ENCODE measurements at regions not wholly inside any gene's neighbourhood (a gene's known extent, or its start where the extent isn't known, plus 50 kb on each side); places are given as distances from the start of the nearest gene placed in this dataset.

DNA sequence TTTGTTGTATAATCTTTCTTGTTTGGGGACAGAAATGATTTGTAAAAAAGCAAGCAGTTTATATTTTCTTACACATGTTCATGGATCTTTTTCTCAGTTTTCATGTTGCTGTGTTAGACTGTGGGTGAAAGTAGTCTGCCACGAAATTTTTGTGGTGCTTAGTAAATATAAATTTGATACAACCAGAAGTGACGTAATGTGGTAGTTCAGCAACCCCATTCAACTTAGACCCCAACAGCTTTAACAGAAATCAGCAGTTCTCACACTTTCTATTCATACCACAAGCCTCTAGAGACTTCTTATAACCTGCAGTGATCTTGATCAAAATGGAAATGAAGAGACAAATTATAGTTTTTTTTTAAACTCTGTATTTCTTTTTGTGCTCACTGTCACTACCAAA, 120.2 kb upstream of the IGSF10 start:
- Histone ChIP-seq H3K9me3 (ENCODE audit: control insufficient read depth in 2 of 2, insufficient read depth in 1 of 2, low read length in 1 of 2) (no peaks in the 10 kb centered on the region), H3K27ac (ENCODE audit: low read depth in 1 of 2, low read length in 1 of 2) (no peak overlapping the region), H3K4me3 (ENCODE audit: low read length in 2 of 2) (no peak overlapping the region), H3K36me3 (ENCODE audit: control insufficient read depth in 2 of 2, insufficient read depth in 2 of 2, low read length in 1 of 2) (no peaks in the 10 kb centered on the region), H3K4me1 (ENCODE audit: control insufficient read depth in 2 of 2, insufficient read depth in 2 of 2, low read length in 2 of 2) (no peaks in the 10 kb centered on the region), H3K27me3 (ENCODE audit: control insufficient read depth in 2 of 2, insufficient read depth in 1 of 2, low read length in 1 of 2) (no peaks in the 10 kb centered on the region)
- DNase-seq (ENCODE audit: low read depth in 6 of 9, low spot score in 9 of 9), result no peak
- 75% methylated on average over 2 of the region's 2 CpGs for WGBS

DNA sequence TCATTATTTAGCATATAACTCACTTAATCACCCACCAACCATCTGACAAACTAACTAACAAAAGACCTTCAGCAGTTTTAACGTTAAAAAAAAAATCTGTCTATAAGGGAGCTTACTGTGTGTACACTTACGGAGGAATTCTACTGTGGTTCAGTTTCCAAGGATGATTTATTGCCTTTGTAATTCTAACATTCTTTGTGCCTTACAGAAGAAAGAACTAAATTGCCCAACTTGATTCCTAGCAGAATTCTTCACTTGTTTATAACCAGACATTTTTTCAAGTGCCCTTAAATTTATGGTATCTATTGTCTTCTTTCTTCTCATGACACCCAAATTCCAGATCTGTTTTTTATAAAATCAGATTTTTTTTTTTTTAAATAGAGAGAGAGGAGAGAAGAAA, 119.7 kb upstream of the IGSF10 start:
- Histone ChIP-seq H3K36me3 (ENCODE audit: control insufficient read depth in 2 of 2, insufficient read depth in 2 of 2, low read length in 1 of 2) (no peaks in the 10 kb centered on the region), H3K9me3 (ENCODE audit: control insufficient read depth in 2 of 2, insufficient read depth in 1 of 2, low read length in 1 of 2) (no peaks in the 10 kb centered on the region), H3K4me1 (ENCODE audit: control insufficient read depth in 2 of 2, insufficient read depth in 2 of 2, low read length in 2 of 2) (no peaks in the 10 kb centered on the region), H3K27ac (ENCODE audit: low read depth in 1 of 2, low read length in 1 of 2) (no peak overlapping the region), H3K4me3 (ENCODE audit: low read length in 2 of 2) (no peak overlapping the region), H3K27me3 (ENCODE audit: control insufficient read depth in 2 of 2, insufficient read depth in 1 of 2, low read length in 1 of 2) (no peaks in the 10 kb centered on the region)
- WGBS, result 47% methylated on average over 2 of the region's 2 CpGs
- DNase-seq (ENCODE audit: low read depth in 6 of 9, low spot score in 9 of 9), result no peak

DNA sequence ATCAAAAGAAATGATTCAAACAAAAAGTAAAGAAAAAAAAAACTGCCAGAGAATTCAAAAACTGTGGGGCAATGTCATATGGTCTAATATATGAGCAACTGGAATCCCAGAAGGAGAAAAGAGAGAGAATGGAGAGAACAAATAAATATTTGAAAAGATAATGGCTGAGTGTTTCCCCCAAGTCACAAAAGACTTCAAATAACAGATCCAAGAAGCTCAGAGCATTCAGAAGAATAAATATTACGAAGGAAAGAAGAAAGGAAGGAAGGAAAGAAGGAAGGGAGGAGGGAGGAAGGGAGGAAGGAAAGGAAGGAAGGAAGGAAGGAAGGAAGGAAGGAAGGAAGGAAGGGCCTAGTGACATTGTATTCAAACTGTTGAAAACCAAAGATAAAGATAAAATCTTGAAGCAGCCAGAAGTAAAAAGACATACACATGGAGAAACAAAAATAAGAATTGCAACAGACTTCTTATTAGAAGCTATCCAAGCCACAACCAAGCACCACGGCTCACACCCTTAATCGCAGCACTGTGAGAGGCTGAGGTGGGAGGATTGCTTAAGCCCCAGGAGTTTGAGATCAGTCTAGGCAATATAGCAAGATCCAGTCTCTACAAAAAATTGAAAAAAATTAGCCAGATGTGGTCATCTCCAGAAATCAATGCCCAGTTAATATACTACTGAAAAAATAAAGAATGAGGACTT, 118.9 kb upstream of the IGSF10 start:
- Histone ChIP-seq H3K4me1 (ENCODE audit: control insufficient read depth in 2 of 2, insufficient read depth in 2 of 2, low read length in 2 of 2) (no peaks in the 10 kb centered on the region), H3K4me3 (ENCODE audit: low read length in 2 of 2) (no peak overlapping the region), H3K9me3 (ENCODE audit: control insufficient read depth in 2 of 2, insufficient read depth in 1 of 2, low read length in 1 of 2) (no peaks in the 10 kb centered on the region), H3K36me3 (ENCODE audit: control insufficient read depth in 2 of 2, insufficient read depth in 2 of 2, low read length in 1 of 2) (no peaks in the 10 kb centered on the region), H3K27ac (ENCODE audit: low read depth in 1 of 2, low read length in 1 of 2) (no peak overlapping the region), H3K27me3 (ENCODE audit: control insufficient read depth in 2 of 2, insufficient read depth in 1 of 2, low read length in 1 of 2) (no peaks in the 10 kb centered on the region)
- WGBS, result 89% methylated on average over 3 of the region's 3 CpGs
- no peak for DNase-seq (ENCODE audit: low read depth in 6 of 9, low spot score in 9 of 9)

DNA sequence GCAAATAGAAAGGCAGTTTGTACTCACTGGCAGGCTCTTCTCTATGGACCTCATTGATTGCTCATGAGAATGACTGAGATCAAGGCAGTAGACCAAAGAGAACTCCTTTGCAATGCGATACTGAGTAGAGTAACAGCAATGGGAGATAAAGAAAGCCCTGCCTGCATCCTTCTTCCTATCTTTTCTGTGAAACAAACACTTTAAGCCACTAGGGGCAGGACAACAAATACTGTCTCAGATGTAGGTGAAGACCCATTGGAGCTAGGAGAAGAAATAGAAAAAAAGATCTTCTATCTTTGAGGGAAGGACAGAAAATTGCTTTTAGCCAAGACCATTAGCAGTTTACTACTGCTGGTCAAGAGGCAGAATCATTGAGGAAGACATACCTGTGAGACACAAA, 117.6 kb upstream of the IGSF10 start:
- no peaks in the 10 kb centered on the region for H3K9me3 ChIP-seq (ENCODE audit: control insufficient read depth in 2 of 2, insufficient read depth in 1 of 2, low read length in 1 of 2)
- no peaks in the 10 kb centered on the region for H3K4me1 ChIP-seq (ENCODE audit: control insufficient read depth in 2 of 2, insufficient read depth in 2 of 2, low read length in 2 of 2)
- no peaks in the 10 kb centered on the region for H3K36me3 ChIP-seq (ENCODE audit: control insufficient read depth in 2 of 2, insufficient read depth in 2 of 2, low read length in 1 of 2)
- no peak for DNase-seq (ENCODE audit: low read depth in 6 of 9, low spot score in 9 of 9)
- 97% methylated on average over 1 of the region's 1 CpG for WGBS
- H3K27me3 ChIP-seq (ENCODE audit: control insufficient read depth in 2 of 2, insufficient read depth in 1 of 2, low read length in 1 of 2), result no peaks in the 10 kb centered on the region
- no peak overlapping the region for H3K27ac ChIP-seq (ENCODE audit: low read depth in 1 of 2, low read length in 1 of 2)
- no peak overlapping the region for H3K4me3 ChIP-seq (ENCODE audit: low read length in 2 of 2)

GRCh38 chr3:151576511-151577137, 115.8 kb upstream of the IGSF10 start:
- no peak for DNase-seq (ENCODE audit: low read depth in 6 of 9, low spot score in 9 of 9)

DNA sequence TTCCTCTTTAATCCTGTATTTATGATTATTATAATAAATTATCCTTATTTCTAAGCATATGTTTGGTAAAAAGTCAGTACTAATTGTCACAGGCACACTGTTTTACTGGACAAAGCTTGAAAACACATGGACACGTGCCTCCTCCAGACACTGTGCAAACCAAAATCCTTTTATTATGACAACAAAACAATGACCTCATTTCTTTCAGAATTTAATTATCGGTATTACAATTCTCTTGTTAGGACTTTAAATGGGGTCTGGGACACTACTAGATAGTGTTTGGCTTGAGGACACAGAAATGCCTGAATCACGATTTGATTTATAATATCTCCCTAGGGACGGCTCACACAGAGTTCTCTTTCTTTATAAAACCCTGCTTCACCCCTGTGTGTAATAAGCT, 107.3 kb upstream of the IGSF10 start:
- no peak for DNase-seq (ENCODE audit: low read depth in 6 of 9, low spot score in 9 of 9)
- Histone ChIP-seq H3K9me3 (ENCODE audit: control insufficient read depth in 2 of 2, insufficient read depth in 1 of 2, low read length in 1 of 2) (no peaks in the 10 kb centered on the region), H3K4me1 (ENCODE audit: control insufficient read depth in 2 of 2, insufficient read depth in 2 of 2, low read length in 2 of 2) (no peaks in the 10 kb centered on the region), H3K27me3 (ENCODE audit: control insufficient read depth in 2 of 2, insufficient read depth in 1 of 2, low read length in 1 of 2) (no peaks in the 10 kb centered on the region), H3K27ac (ENCODE audit: low read depth in 1 of 2, low read length in 1 of 2) (no peak overlapping the region), H3K4me3 (ENCODE audit: low read length in 2 of 2) (no peak overlapping the region), H3K36me3 (ENCODE audit: control insufficient read depth in 2 of 2, insufficient read depth in 2 of 2, low read length in 1 of 2) (no peaks in the 10 kb centered on the region)
- WGBS, result 96% methylated on average over 4 of the region's 4 CpGs

More at GRCh38 chr3:151576511-151577137, 115.8 kb upstream of the IGSF10 start:
- Histone ChIP-seq H3K4me1 (ENCODE audit: control insufficient read depth in 2 of 2, insufficient read depth in 2 of 2, low read length in 2 of 2) (no peaks in the 10 kb centered on the region), H3K9me3 (ENCODE audit: control insufficient read depth in 2 of 2, insufficient read depth in 1 of 2, low read length in 1 of 2) (no peaks in the 10 kb centered on the region), H3K36me3 (ENCODE audit: control insufficient read depth in 2 of 2, insufficient read depth in 2 of 2, low read length in 1 of 2) (no peaks in the 10 kb centered on the region), H3K27me3 (ENCODE audit: control insufficient read depth in 2 of 2, insufficient read depth in 1 of 2, low read length in 1 of 2) (no peaks in the 10 kb centered on the region), H3K27ac (ENCODE audit: low read depth in 1 of 2, low read length in 1 of 2) (no peak overlapping the region), H3K4me3 (ENCODE audit: low read length in 2 of 2) (no peak overlapping the region)
- WGBS, result 96% methylated on average over 7 of the region's 7 CpGs

DNA sequence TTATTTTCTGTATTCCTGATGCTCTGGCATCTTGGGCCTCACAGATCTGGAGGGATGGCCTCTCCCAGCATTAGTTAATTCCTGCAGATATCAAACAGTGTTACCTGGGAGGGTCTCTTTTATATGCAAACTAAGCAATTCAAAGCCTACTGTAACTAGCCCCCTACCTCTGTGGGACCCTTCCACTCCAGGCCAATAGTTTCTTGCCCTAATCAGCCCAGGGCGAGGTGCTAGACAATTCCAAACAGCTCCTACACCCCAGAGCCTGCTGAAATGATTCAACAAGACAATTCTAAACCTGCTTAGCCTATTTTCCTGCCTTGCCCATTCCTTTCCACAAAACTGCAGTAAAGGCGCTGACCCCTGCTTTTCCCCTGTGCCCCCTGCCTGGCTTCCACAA, 106.6 kb upstream of the IGSF10 start:
- H3K27ac ChIP-seq (ENCODE audit: low read depth in 1 of 2, low read length in 1 of 2), result no peak overlapping the region
- DNase-seq (ENCODE audit: low read depth in 6 of 9, low spot score in 9 of 9), result no peak
- no peaks in the 10 kb centered on the region for H3K9me3 ChIP-seq (ENCODE audit: control insufficient read depth in 2 of 2, insufficient read depth in 1 of 2, low read length in 1 of 2)
- no peak overlapping the region for H3K4me3 ChIP-seq (ENCODE audit: low read length in 2 of 2)
- no peaks in the 10 kb centered on the region for H3K27me3 ChIP-seq (ENCODE audit: control insufficient read depth in 2 of 2, insufficient read depth in 1 of 2, low read length in 1 of 2)
- H3K4me1 ChIP-seq (ENCODE audit: control insufficient read depth in 2 of 2, insufficient read depth in 2 of 2, low read length in 2 of 2), result no peaks in the 10 kb centered on the region
- H3K36me3 ChIP-seq (ENCODE audit: control insufficient read depth in 2 of 2, insufficient read depth in 2 of 2, low read length in 1 of 2), result no peaks in the 10 kb centered on the region
- WGBS, result 95% methylated on average over 2 of the region's 2 CpGs

GRCh38 chr3:151564261-151564660, 103.4 kb upstream of the IGSF10 start:
- Histone ChIP-seq H3K4me1 (ENCODE audit: control insufficient read depth in 2 of 2, insufficient read depth in 2 of 2, low read length in 2 of 2) (no peaks in the 10 kb centered on the region), H3K9me3 (ENCODE audit: control insufficient read depth in 2 of 2, insufficient read depth in 1 of 2, low read length in 1 of 2) (no peaks in the 10 kb centered on the region), H3K4me3 (ENCODE audit: low read length in 2 of 2) (no peak overlapping the region), H3K36me3 (ENCODE audit: control insufficient read depth in 2 of 2, insufficient read depth in 2 of 2, low read length in 1 of 2) (no peaks in the 10 kb centered on the region), H3K27me3 (ENCODE audit: control insufficient read depth in 2 of 2, insufficient read depth in 1 of 2, low read length in 1 of 2) (no peaks in the 10 kb centered on the region), H3K27ac (ENCODE audit: low read depth in 1 of 2, low read length in 1 of 2) (no peak overlapping the region)
- no peak for DNase-seq (ENCODE audit: low read depth in 6 of 9, low spot score in 9 of 9)
- 88% methylated on average over 2 of the region's 2 CpGs for WGBS

GRCh38 chr3:151563305-151563704, 102.4 kb upstream of the IGSF10 start:
- no peak for DNase-seq (ENCODE audit: low read depth in 6 of 9, low spot score in 9 of 9)
- H3K27me3 ChIP-seq (ENCODE audit: control insufficient read depth in 2 of 2, insufficient read depth in 1 of 2, low read length in 1 of 2), result no peaks in the 10 kb centered on the region
- no peak overlapping the region for H3K27ac ChIP-seq (ENCODE audit: low read depth in 1 of 2, low read length in 1 of 2)
- H3K4me3 ChIP-seq (ENCODE audit: low read length in 2 of 2), result no peak overlapping the region
- H3K36me3 ChIP-seq (ENCODE audit: control insufficient read depth in 2 of 2, insufficient read depth in 2 of 2, low read length in 1 of 2), result no peaks in the 10 kb centered on the region
- no peaks in the 10 kb centered on the region for H3K9me3 ChIP-seq (ENCODE audit: control insufficient read depth in 2 of 2, insufficient read depth in 1 of 2, low read length in 1 of 2)
- H3K4me1 ChIP-seq (ENCODE audit: control insufficient read depth in 2 of 2, insufficient read depth in 2 of 2, low read length in 2 of 2), result no peaks in the 10 kb centered on the region
- 69% methylated on average over 2 of the region's 2 CpGs for WGBS

Data from thymus (tissue), 11 donors.